A549 (cell line): ENCODE measurements at regions not wholly inside any gene's neighbourhood (a gene's known extent, or its start where the extent isn't known, plus 50 kb on each side); places are given as distances from the start of the nearest gene placed in this dataset.

Experiments
- ATAC-seq, 2 experiments: fragments of 200-7000 bp in 1 of 2; fragments of >200 bp in 1 of 2; cut with Nextera tagmentation in 1 of 2; cut with Tn5 transposase in 1 of 2; 3 replicates each; pipeline versions ENCODE4 v1.8.0 to v1.9.1; 2018 to 2020; ENCODE audit warnings: mild to moderate bottlenecking in 1 of 2, moderate library complexity in 1 of 2
- CTCF ChIA-PET: fragments of 300-600 bp; sonication (Branson Sonifier 250); formaldehyde crosslinking; extraction: SDS; loops from one replicate; lab custom pipeline; 2021; ENCODE audit warnings: antibody characterized with exemption, inconsistent platforms; lab: Yijun Ruan, JAX
- POLR2A ChIA-PET: fragments of 350-600 bp; formaldehyde crosslinking; extraction: SDS; loops from one replicate; lab custom pipeline; 2021; ENCODE audit warnings: antibody characterized with exemption, inconsistent platforms; lab: Yijun Ruan, JAX
- DNase-seq, 2 experiments: peaks; one replicate each; pipeline versions ENCODE4 v3.0.0 to v3.0.0-alpha.2; 2011 to 2016; ENCODE audit warnings: low read depth in 1 of 2, low spot score in 1 of 2
- FAIRE-seq: peaks from 2 replicates; lab custom pipeline; 2011; peaks lifted over from hg19 to GRCh38; lab: Jason Lieb, UNC
- H3K27ac ChIP-seq, 2 experiments: fragments of >200 bp; sonication (Bioruptor Twin); formaldehyde crosslinking; 3 replicates each; pipeline ENCODE4 v1.5.1; 2016 to 2017
- H3K4me1 ChIP-seq: fragments of >200 bp; sonication (Bioruptor Twin); formaldehyde crosslinking; 3 replicates; pipeline ENCODE4 v1.6.1; 2016
- H3K4me2 ChIP-seq: fragments of >200 bp; sonication (Bioruptor Twin); formaldehyde crosslinking; 3 replicates; pipeline ENCODE4 v1.6.1; 2016
- H3K4me3 ChIP-seq: fragments of >200 bp; sonication (Bioruptor Twin); formaldehyde crosslinking; 3 replicates; pipeline ENCODE4 v1.5.1; 2016
- H3K9me3 ChIP-seq: fragments of >200 bp; sonication (Bioruptor Twin); formaldehyde crosslinking; 3 replicates; pipeline ENCODE4 v1.6.1; 2016
- CBX2 ChIP-seq: fragments of 200-600 bp; sonication (generic); IDR thresholded peaks from 2 replicates; pipeline ENCODE4 v1.6.1; 2016; ENCODE audit warnings: low read depth, mild to moderate bottlenecking, borderline replicate concordance
- CHD4 ChIP-seq: fragments of 200-600 bp; sonication (generic); IDR thresholded peaks from 2 replicates; pipeline ENCODE4 v1.6.1; 2016; ENCODE audit warnings: antibody characterized with exemption, mild to moderate bottlenecking, borderline replicate concordance
- CTCF ChIP-seq: fragments of >200 bp; sonication (Bioruptor Twin); formaldehyde crosslinking; IDR thresholded peaks from 3 replicates; pipeline ENCODE4 v1.5.1; 2016
- ELK1 ChIP-seq: fragments of 150-350 bp; IDR thresholded peaks from 2 replicates; pipeline ENCODE4 v1.6.1; 2014; ENCODE audit warnings: low read depth, mild to moderate bottlenecking, low read length
- EP300 ChIP-seq, 2 experiments: fragments of >200 bp; sonication (Bioruptor Twin); formaldehyde crosslinking; IDR thresholded peaks; 2 replicates in 1 of 2; 3 replicates in 1 of 2; pipeline ENCODE4 v1.6.1; 2016 to 2017
- GATA3 ChIP-seq: IDR thresholded peaks from 2 replicates; pipeline ENCODE4 v1.6.1; 2012; ENCODE audit warnings: borderline replicate concordance
- HES2 ChIP-seq: fragments of >200 bp; sonication (Bioruptor Twin); formaldehyde crosslinking; IDR thresholded peaks from 2 replicates; pipeline ENCODE4 v1.6.1; 2016
- HMGXB4 ChIP-seq: fragments of 250-450 bp; sonication (Bioruptor Pico); IDR thresholded peaks from 2 replicates; pipeline ENCODE4 v1.5.0; 2021; ENCODE audit warnings: mild to moderate bottlenecking, moderate library complexity, borderline replicate concordance
- HOXB13 ChIP-seq: fragments of 250-450 bp; sonication (Bioruptor Pico); IDR thresholded peaks from 2 replicates; pipeline ENCODE4 v1.5.0; 2020; ENCODE audit warnings: low read depth, mild to moderate bottlenecking, moderate library complexity
- JUNB ChIP-seq: fragments of >200 bp; sonication (Bioruptor Twin); formaldehyde crosslinking; IDR thresholded peaks from 2 replicates; pipeline ENCODE4 v1.6.1; 2016
- KDM5A ChIP-seq: fragments of 200-600 bp; sonication (generic); IDR thresholded peaks from 2 replicates; pipeline ENCODE4 v1.6.1; 2016; ENCODE audit warnings: antibody characterized with exemption, mild to moderate bottlenecking
- MYC ChIP-seq: IDR thresholded peaks from 2 replicates; pipeline ENCODE4 v1.6.1; 2012; ENCODE audit warnings: mild to moderate bottlenecking, inconsistent platforms, low read length, improper control_type of control experiment, borderline replicate concordance
- NPAS2 ChIP-seq: fragments of 250-450 bp; sonication (Bioruptor Pico); IDR thresholded peaks from 2 replicates; pipeline ENCODE4 v1.8.0; 2022; ENCODE audit warnings: mild to moderate bottlenecking, moderate library complexity, borderline replicate concordance
- NR3C1 ChIP-seq: fragments of >200 bp; sonication (Bioruptor Twin); formaldehyde crosslinking; IDR thresholded peaks from 3 replicates; pipeline ENCODE4 v1.6.1; 2017
- PBX3 ChIP-seq: IDR thresholded peaks from 2 replicates; pipeline ENCODE4 v1.6.1; 2012
- RARB ChIP-seq: fragments of 250-450 bp; sonication (Bioruptor Pico); IDR thresholded peaks from 2 replicates; pipeline ENCODE4 v1.8.0; 2021; ENCODE audit warnings: mild to moderate bottlenecking, moderate library complexity
- TFCP2L1 ChIP-seq: fragments of 250-450 bp; sonication (Bioruptor Pico); IDR thresholded peaks from 2 replicates; pipeline ENCODE4 v1.5.0; 2021; ENCODE audit warnings: mild to moderate bottlenecking
- ZFP36 ChIP-seq: fragments of 450-650 bp; IDR thresholded peaks from 2 replicates; pipeline ENCODE4 v1.6.1; 2014; ENCODE audit warnings: borderline replicate concordance; ENCODE audit not compliant: partially characterized antibody
- WGBS: methylation state at CpG from one replicate; pipeline ENCODE4 v1.1.6; 2017; ENCODE audit errors: missing lambda C conversion rate; 5-methylcytosine and 5-hydroxymethylcytosine counted together

GRCh38 chr5:77849308-77849900 is 73.3 kb upstream of the TBCA start:
- H3K4me2 ChIP-seq = no peak overlapping the region
- no peak overlapping the region for H3K4me3 ChIP-seq
- ChIA-PET POLR2A (no interaction called here), CTCF (interaction anchor here (1.6 kb wide), 1 partner anchor 11 kb away, joined by 4 read pairs; no protein-coding TSS in a partner anchor)
- no peak overlapping the region for H3K27ac ChIP-seq
- FAIRE-seq (no peak), DNase-seq (no peak), ATAC-seq (no peak)
- H3K4me1 ChIP-seq = no peaks in the 10 kb centered on the region
- no peak for TF ChIP-seq PBX3
- H3K9me3 ChIP-seq = no peaks in the 10 kb centered on the region
- 94% methylated on average over 6 of the region's 6 CpGs for WGBS

GRCh38 chr5:77847814-77848290 is 71.7 kb upstream of the TBCA start:
- CTCF ChIA-PET = interaction anchor here (1.2 kb wide), 1 partner anchor 130 kb away, joined by 3 read pairs; no protein-coding TSS in a partner anchor
- TF ChIP-seq ELK1 = no peak
- TF ChIP-seq GATA3 = no peak
- TF ChIP-seq JUNB = no peak
- no peak for TF ChIP-seq HES2
- TF ChIP-seq EP300 (IDR thresholded peaks at IDR 0.05) = no peak
- no peak for TF ChIP-seq NR3C1
- no peak for TF ChIP-seq NPAS2 (CRISPR knock-in tag)
- no peak for TF ChIP-seq KDM5A
- TF ChIP-seq CBX2 = no peak
- TF ChIP-seq RARB (CRISPR knock-in tag) = no peak
- TF ChIP-seq TFCP2L1 (CRISPR knock-in tag) = no peak
- TF ChIP-seq CHD4 = no peak
- TF ChIP-seq CTCF = no peak
- no peak for TF ChIP-seq HOXB13 (CRISPR knock-in tag)
- TF ChIP-seq HMGXB4 (CRISPR knock-in tag) = no peak
- no peak for TF ChIP-seq ZFP36
- TF ChIP-seq MYC = no peak
- H3K4me3 ChIP-seq = no peak overlapping the region
- no peaks in the 10 kb centered on the region for H3K9me3 ChIP-seq
- no peaks in the 10 kb centered on the region for H3K4me1 ChIP-seq
- WGBS = 83% methylated on average over 7 of the region's 7 CpGs
- FAIRE-seq (no peak), DNase-seq (no peak), ATAC-seq (no peak)
- POLR2A ChIA-PET = no interaction called here
- H3K4me2 ChIP-seq = no peak overlapping the region
- no peak overlapping the region for H3K27ac ChIP-seq
